Adrenal gland (tissue), 5 donors: ENCODE measurements at regions not wholly inside any gene's neighbourhood (a gene's known extent, or its start where the extent isn't known, plus 50 kb on each side); places are given as distances from the start of the nearest gene placed in this dataset.

ENCODE experiments used
- CTCF ChIP-seq, 6 experiments: fragments of 450-650 bp in 4 of 6; fragments of 200-600 bp in 2 of 6; sonication (generic) in 1 of 6; IDR thresholded peaks; 1 replicate in 5 of 6; 2 replicates in 1 of 6; pipeline versions ENCODE4 v1.5.1 to v1.8.0; 2016 to 2021; ENCODE audit warnings: antibody characterized with exemption in 6 of 6, mild to moderate bottlenecking in 2 of 6, moderate library complexity in 1 of 6
- POLR2A ChIP-seq, 2 donors: fragments of 450-650 bp; IDR thresholded peaks; one replicate each; pipeline ENCODE4 v1.6.1; 2017; ENCODE audit warnings: antibody characterized with exemption in 2 of 2, mild to moderate bottlenecking in 2 of 2, moderate library complexity in 1 of 2
- donor health status: DM: no; HTN: no; CAD: no.

GRCh38 chr14:45905672-45906071 lies 652.7 kb upstream of the MIS18BP1 start:
- TF ChIP-seq CTCF (IDR thresholded peaks at IDR 0.05) (no peak), POLR2A (IDR thresholded peaks at IDR 0.05) (no peak)
